ENCODE measurements at regions not wholly inside any gene's neighbourhood (a gene's known extent, or its start where the extent isn't known, plus 50 kb on each side); places are given as distances from the start of the nearest gene placed in this dataset.

GRCh38 chr1:166221316-166221715 lies 54.5 kb upstream of the FAM78B start:
- intact Hi-C loops (cut with DNase I) = no loop called here
- H3K27me3 ChIP-seq = no peaks in the 10 kb centered on the region
- no peak overlapping the region for H3K27ac ChIP-seq
- no peak overlapping the region for H3K4me3 ChIP-seq
- DNase-seq = no peak
- TF ChIP-seq CTCF (IDR thresholded peaks at IDR 0.05) = no peak
- H3K4me1 ChIP-seq = no peaks in the 10 kb centered on the region
- H3K36me3 ChIP-seq = no peaks in the 10 kb centered on the region
- peaks cover 7% of the 10 kb centered on the region for H3K9me3 ChIP-seq
- no peak for ATAC-seq

- Histone ChIP-seq H3K36me3 (no peaks in the 10 kb centered on the region), H3K4me3 (no peak overlapping the region), H3K9me3 (no peaks in the 10 kb centered on the region), H3K27ac (no peak overlapping the region), H3K27me3 (no peaks in the 10 kb centered on the region), H3K4me1 (no peaks in the 10 kb centered on the region)
- intact Hi-C loops (cut with DNase I) = no loop called here
- no peak for ATAC-seq
- DNase-seq = peak; percentile 17
- no peak for TF ChIP-seq CTCF (IDR thresholded peaks at IDR 0.05)
These were observed 67.1 kb upstream of the FAM78B start for GRCh38 chr1:166233750-166234366.

- intact Hi-C loops (cut with DNase I) = no loop called here
- no peaks in the 10 kb centered on the region for H3K27me3 ChIP-seq
- H3K4me3 ChIP-seq = no peak overlapping the region
- no peak overlapping the region for H3K27ac ChIP-seq
- H3K36me3 ChIP-seq = no peaks in the 10 kb centered on the region
- H3K9me3 ChIP-seq = no peaks in the 10 kb centered on the region
- H3K4me1 ChIP-seq = no peaks in the 10 kb centered on the region
- DNase-seq (peak; percentile 29), ATAC-seq (no peak)
- TF ChIP-seq CTCF (IDR thresholded peaks at IDR 0.05) = no peak
These were observed 68.9 kb upstream of the FAM78B start for GRCh38 chr1:166235728-166236127.

- Histone ChIP-seq H3K36me3 (no peaks in the 10 kb centered on the region), H3K4me1 (no peaks in the 10 kb centered on the region), H3K4me3 (no peak overlapping the region), H3K9me3 (no peaks in the 10 kb centered on the region), H3K27ac (no peak overlapping the region), H3K27me3 (no peaks in the 10 kb centered on the region)
- ATAC-seq = no peak
- DNase-seq = no peak
- intact Hi-C loops (cut with DNase I) = no loop called here
- TF ChIP-seq CTCF (IDR thresholded peaks at IDR 0.05) = no peak
These were observed 70.9 kb upstream of the FAM78B start for GRCh38 chr1:166237675-166238074.

GRCh38 chr1:166253076-166253779 lies 86.4 kb upstream of the FAM78B start:
- no peak for TF ChIP-seq CTCF (IDR thresholded peaks at IDR 0.05)
- Histone ChIP-seq H3K27me3 (no peaks in the 10 kb centered on the region), H3K4me1 (no peaks in the 10 kb centered on the region), H3K27ac (no peak overlapping the region), H3K4me3 (no peak overlapping the region), H3K36me3 (no peaks in the 10 kb centered on the region), H3K9me3 (no peaks in the 10 kb centered on the region)
- ATAC-seq (no peak), DNase-seq (no peak)
- intact Hi-C loops (cut with DNase I) = no loop called here
